GM19043 (cell line): ENCODE measurements at regions not wholly inside any gene's neighbourhood (a gene's known extent, or its start where the extent isn't known, plus 50 kb on each side); places are given as distances from the start of the nearest gene placed in this dataset.

ENCODE experiments used
- ATAC-seq: cut with Tn5 transposase; IDR thresholded peaks from one replicate; pipeline ENCODE4 v1.9.1; 2021; ENCODE audit warnings: low read depth; ENCODE audit not compliant: unreplicated experiment

DNA sequence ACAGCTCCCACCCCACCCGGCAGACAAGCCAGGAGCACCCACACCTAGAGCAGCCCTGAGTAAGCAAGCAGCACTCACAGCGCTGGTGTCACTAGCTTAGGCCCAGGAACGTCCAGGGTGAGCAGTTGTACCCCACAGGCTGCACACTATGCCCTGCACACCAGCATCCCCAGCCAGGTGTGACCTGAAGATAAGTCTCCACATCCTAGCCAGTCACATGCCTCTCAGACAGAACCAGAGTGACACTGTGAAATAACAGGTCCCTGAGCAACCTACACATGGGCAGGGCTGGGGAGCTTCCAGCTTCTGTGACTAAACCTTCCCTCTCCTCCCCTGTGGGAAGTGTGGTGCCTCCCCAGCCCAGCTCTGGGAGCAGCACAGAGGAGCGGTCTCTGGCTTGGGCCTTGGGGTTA, 253.6 kb downstream of the UACA start:
- no peak for ATAC-seq

DNA sequence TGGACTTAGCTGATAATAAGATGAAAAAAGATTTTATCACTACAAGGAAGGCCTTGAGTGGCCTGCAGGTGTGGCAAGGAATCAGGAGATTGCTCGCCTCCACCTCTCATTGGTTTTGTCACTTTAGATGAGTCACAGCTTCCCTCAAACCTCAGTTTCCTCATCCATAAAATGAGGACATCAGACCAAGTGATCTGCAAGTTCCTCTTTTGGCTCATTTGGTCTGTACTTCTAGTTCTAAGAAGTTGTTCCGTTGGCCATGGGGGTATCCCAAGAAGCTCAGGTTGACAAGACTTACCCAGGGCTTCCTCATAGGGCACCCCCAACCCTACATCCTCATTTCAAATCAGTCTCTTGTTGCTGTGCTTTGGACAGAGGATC, 254.1 kb downstream of the UACA start:
- ATAC-seq, result no peak

DNA sequence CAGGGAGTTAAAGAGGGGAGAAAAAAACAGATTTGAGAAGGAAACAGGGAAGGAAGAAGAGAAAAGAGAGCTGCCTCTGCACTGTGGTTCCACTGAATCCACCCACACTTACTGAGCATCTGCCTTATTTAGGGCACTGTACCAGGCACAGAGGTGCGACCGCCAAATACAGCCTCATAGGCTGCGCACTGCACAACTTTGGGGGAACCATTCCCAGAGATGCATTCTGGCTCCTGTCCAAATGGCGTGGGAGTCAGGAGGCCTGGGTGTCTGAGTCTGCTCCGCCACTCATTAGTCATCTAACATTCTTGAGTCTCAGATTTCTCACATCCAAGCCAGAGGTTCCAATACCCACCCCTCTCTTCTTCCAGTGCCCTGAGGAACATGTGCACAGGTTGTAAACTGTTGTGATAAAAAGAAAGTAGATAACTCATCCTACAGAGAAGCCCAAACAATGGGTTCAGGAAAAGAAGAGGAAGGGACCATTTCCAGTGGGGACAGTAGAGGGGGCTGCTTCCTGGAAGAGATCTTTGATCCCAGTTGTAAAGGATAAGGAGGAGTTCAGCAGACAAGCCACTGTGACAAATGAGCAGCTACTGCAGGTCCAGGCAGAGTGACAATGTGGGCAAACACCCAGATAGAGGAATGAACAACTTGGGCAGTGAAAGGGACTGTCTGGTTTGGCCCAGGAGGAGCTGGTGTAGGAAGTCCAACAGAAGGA, 254.6 kb downstream of the UACA start:
- ATAC-seq, result no peak

DNA sequence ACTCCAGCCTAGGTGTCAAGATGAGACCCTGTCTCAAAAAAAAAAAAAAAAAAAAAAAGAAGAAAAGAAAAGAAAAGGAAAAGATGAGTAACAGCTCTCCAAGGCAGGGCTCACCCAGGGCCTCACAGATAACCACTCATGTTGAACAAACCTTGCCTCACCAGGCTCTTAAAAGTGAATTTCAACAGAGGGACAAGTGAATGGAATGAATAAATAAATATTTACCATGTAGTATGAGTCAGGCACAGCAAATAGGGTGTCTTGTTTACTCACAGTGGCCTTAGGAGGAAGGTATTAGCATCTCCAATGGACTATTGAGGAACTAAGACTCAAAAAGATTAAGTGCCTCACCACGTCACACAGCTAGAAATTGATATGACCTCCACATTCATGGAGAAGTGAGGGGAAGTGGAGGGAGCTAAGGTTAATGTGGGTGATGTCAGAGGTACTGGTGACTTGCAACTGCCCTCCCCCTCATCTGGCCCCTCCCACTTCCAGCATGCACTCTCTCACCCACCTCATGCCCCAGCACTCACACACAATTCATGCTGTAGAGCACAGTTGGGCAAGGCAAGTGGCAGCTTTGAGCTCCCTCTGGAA, 255.5 kb downstream of the UACA start:
- no peak for ATAC-seq

DNA sequence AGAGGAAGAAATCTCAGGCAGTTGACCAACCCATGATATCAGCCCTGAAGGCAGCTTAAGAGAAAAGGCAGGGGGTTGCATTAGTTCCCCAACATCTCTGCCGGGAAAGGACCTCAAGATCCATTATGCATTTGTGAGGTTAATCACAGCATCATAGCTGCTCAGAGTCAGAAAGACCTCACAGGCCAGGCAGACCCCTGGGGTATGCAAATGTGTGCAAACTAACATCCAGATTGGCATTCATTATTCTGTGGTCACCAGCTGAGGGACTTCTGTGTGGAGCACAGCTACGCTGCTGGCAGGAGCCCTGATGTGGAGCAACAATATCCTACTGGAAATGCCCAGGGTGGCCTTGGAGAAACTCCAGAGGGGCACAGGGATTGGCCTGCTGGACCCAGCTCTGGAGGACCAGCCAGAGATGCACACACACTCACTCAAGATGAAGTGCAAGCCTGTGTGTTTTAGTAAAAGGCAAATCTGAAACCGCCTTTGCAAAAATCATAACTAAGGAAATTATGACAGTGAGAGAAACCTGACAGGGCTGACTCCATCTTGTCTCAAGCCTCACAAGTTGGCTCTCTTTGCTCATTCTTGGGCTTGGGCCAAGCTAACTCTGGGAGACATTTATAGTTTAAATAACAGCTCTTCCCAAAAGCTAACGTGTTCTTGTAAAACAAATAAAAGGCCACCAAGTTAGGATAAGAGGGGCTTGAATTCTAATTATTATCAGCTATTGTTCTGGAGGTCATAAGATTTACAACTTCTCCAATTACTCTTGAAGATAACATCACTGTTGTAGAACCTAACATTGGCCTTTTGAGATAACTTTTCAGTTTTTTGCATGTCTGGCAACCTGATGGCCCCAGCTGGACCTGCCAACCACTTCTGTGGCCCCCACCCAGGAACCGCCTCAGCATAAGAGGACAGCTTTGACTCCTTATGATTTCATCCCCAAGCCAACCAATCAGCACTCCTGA, 257.1 kb downstream of the UACA start:
- ATAC-seq, result no peak

DNA sequence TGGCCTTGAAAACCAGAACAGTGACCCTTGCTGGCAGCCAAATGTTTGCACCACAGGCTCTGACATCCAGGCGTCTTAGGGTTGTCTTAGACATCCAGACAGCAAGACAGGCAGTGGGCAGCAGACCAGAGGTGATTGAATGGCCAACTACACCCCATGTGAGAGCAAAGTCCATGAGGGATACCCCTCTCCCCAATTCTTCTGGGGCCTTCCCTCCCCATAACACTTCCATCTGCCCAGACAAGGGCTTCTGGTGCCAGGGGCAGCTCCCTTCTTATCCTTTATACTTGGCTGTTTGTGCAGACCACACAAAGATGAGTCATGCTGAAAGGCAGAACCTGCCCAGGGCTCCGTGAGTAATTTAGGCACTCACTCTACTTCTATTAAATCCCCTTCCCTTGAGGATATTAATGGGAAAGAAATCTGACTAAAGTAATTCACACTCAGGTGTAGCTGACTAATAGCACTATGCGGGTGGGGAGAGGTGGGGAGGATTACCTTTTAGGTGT, 257.9 kb downstream of the UACA start:
- no peak for ATAC-seq

DNA sequence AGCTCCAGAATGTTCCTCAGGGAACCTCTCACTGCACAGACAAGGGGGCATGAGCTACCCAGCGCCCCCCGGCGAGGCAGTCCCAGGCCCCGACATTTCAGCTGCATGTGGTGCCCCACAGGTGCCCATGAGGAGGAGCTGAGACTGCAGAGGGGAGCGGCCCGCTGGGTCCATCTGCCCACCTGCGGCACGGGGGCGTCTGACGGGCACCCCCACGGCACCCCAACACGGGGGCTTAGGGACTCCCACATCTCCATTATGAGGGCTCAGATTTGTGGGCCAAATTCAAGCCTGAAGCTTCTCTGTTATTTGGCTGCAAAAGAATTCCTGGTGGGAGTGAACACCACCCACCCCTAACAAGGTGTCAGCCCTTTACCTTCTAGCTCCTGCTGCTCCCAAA, 258.4 kb downstream of the UACA start:
- ATAC-seq, result no peak

DNA sequence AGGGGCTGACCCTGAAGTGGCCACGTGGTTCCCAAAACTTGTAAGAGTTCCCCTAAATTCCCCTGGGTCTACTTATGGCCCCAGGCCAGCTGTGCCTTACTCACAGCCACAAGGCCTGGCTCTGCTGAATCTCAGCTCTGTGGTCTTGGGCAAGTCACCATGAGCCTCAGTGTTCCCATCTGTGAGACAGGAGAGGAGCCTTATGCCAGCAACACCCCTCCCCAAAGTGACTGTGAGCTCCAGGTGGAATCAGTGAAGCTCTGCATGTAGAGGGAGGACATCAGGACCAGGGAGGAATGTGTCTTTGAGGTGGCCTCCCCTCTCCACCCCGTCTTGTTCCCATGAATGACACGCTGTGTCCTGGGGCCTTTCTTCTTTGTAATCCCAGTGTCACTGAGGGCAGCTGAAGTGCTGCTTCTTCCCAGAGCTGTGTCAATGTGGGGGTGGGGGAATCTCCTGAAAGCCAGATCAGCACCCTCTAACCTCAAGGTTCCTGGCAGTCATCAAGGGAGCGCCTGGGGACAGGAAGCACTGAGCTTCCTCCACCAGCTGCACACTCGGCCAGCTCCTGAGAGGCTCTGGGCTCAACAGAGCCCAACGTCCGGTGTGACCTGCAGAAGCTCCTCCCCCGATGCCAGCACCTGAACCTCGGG, 258.9 kb downstream of the UACA start:
- ATAC-seq, result peak; percentile 53

DNA sequence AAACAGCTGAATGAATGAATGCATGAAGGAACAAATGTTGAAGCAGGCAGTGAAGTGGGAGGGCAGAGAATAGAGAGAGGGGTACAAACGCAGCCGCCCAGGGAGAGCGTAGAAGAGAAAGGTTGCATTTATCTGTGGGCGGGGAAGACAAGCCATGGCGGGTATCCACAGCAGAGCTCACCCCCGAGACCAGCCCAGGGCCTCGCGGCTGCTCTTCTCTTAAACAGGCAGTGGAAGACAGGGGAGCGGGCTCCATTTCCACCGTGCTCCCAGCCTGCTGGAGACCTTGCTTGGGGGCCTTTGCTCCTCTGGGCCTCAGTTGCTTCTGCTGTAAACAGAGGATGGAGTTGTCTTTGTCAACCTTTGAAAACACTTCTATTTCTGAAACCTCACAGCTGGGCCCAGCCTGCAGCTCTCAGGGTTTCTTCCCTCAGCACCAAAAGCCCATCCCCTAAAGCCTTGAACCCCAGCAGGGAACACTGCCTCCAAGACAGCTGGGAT, 259.5 kb downstream of the UACA start:
- ATAC-seq, result no peak

DNA sequence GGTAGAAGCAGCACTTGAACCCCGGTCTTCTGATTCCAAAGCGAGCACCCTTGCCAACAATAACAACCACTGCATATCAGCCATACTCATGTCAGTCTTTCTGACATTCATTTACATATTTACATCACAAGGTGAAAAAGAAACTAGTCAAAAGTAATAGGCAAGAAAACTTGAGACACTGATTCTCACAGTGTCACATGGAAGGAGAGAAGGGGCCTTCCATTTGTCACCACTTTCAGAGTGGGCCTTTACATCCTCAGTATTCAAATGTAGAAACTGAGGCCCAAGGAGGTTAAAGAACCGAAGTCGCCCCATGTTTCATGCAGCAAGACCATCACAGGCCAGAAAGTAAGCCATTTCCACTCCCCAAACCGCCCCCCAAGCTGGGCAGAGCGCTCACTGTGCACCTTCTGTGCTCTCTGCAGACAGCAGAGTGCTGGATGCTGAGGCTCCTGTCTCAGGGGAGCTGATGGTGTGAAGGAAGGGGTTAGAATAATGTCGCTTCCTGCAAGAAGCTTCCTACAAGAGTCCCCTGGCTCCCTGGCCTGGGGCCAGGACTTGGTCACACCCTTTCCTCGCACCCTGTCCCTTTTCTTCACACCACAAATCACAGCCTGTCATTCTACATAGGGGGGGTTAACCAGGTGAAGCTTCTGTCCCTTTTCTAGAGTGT, 260.1 kb downstream of the UACA start:
- no peak for ATAC-seq

DNA sequence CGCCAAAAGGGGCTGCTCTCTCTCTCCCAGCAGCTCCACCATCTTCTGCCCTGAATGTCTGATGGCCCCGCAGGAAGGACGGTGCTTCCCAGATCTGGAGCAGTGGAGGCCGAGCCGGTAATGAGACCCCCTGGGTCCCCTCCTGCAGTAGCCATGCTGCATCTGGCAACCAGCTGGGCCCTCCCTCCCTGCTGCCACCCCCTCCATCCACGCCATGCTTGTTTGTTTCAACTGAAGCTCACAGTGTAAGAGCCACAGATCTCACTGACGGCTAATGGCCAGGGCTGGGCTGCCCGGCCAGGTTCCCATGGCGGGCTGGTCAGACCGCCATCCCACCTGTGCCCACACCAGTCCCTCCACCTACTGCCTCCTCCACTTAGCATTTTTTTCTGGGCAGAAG, 260.8 kb downstream of the UACA start:
- no peak for ATAC-seq

DNA sequence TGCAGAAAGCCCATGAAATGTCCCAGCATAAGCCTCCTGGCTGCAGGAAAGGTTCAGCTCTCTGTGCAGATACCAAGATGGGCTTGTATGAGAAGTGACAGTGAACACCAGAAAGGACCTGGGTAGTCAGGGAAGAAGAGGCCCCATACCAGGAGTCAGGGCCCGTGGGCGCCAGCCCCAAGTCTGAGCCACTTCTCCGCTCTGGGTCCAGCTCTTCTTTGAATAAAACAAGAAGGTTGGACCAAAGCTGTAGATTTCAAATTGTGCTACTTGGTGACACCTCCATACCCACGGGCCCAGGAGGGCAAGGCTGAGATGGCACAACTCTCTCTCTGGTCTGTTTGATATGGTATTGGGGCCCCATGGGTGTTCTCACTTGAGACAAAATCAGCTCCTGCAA, 261.5 kb downstream of the UACA start:
- ATAC-seq, result no peak

DNA sequence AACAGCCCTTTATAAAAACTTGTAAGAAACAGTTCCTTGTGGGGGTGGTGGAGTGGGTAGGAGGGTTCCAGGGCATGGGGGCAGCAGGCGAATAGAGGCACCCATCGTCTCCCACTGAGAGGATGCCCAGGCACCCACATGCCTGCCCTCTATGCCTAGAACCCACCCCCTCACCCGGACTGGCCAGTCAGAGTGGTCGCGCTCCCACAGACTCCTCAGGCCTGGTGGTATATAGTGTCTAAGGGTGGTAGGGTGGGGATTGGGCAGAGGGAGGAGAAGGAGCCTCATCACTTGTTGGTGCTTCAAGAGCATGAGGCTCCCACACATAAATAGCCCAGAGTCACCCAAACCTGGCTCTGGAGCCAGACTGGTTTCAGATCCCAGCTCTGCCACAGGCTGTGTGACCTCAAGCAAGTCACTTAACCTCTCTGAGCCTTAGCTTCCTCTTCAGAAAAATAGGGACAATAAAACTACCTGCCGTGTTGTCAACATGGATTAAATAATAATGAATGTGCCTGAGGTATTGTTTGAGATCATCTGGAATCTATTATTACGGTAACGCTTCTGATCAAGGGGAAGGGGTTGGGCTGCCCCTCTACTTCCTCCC, 262.1 kb downstream of the UACA start:
- ATAC-seq, result no peak

DNA sequence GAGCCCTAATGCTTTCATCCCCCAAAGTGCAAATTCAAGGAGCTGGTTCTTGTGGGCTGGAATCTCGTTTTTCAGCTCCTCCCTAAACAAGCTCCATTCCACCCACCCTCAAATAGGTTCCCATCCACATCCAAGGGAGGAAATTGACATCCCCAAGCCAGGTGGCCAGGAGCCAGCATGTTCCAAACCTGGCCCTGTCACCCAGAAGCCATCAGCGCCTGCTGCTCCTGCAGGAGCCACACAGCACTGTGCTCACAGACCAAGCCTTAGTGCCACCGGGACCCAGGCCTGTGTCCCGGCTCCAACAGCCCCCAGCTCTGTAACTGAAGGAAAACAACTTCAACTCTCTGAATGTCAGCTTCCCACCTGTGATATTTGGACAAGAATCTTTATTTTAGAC, 263.6 kb downstream of the UACA start:
- ATAC-seq, result no peak

DNA sequence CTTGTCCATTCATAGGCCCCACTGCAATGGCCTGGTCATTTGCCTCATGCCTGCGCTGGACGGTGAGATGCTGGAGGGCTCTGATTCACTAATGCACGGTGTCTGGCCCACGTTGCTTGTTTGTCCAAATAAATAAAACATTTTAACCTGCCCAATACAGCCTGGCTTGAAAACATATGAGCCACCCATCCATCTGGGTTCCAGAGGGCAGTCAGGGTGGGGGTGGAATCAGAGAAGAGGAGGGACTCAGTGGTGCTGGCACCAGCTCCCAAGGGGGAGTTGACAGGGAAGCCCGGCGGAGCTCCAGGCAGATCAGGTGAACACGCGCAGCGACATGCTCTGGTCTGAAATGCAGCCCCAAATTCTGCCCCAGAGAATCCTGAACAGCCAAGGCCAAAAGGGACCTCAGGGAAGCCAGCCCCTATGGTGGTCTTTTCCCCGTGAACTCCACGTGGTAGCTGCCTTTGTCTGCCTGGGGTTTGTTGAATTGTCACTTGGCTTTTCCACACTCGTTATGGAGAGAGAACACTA, 265.2 kb downstream of the UACA start:
- ATAC-seq, result no peak

DNA sequence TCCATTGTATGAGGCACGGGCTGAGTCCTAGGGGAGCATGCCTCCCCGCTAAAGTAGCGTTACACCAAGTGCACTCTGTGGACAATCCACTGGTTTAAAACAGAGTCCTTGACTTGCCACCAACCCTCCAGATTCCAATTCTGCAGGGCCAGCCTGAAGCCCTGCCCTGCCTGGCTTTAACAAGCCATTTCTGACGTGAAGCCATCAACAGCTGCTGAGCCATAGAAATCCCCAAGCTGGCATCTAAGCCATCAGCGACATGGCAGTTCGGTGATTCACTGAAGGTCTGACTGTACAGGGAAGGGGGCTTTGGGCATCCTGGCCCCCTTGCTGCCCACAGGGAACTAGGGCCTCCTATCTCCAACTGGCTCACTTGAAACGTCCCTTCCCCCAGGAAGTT, 265.7 kb downstream of the UACA start:
- ATAC-seq, result no peak

DNA sequence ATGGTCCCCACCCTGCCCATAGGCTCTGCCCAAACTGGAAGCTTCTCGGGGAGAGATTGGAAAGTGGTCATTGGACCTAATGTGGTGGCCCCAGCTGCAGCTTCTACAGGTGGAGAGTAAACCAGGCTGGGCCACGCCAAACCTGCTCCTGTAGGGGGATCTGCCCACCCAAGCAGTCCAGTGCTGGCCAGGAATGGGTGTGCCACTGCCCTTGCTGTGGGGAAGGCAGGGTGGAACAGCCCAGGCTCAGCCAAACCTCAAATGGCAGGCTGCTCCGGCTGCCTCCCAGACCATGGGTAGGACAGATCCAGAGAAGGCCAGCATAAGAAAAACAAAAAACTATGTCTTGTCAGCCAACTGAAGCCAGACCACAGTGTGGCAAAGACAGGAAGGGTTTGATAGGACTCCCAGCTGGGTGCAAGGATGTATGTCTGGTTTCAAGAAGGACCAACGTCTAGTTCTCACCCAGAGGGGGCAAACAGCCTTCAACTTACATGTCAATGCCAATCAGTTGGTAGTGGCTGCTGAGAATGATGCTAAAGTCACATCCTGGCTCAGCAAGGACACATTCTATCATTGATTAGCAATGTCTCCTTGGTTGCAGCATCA, 267.3 kb downstream of the UACA start:
- ATAC-seq, result no peak

DNA sequence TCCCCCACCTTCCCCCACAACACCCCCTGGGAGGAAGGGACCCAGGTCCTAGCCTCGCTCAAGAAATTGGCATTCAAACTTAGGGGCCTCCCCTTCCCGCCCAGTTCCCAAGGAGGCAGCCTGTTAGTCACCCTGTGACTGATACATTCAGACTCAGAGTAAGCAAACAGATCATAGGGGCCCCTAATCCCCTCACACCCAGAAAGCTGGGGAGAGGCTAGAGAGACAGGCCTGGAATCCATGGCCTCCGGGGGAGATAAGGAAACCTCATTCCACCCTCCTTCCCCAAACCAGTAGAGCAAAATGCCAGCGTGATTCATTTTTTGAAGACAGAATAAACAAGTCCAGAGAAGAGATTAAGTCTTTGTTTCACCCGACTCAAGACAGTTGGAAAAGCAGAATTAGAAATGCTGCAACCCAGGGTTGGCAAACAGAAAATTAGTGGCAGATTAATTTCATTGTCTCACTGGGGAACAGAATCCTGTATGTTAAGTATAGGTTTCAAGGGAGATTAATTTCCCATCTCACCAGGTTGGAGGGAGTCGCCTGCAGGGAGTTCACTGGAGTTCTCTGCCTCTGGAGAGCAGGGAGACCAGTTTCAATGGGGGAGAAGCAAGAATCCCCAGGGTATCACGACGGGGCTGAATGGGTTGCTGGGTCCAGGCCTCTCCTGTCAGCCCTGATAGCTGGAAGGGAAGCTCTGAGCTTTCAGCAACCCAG, 268.3 kb downstream of the UACA start:
- ATAC-seq, result no peak
